NCI-H128 (cell line): ENCODE measurements at regions not wholly inside any gene's neighbourhood (a gene's known extent, or its start where the extent isn't known, plus 50 kb on each side); places are given as distances from the start of the nearest gene placed in this dataset.
"Not testable (repeated sequence)": the region's sequence is repeated elsewhere in the genome, so short reads cannot be mapped to it uniquely, and the experiment has no call there.

Source experiments
- DNase-seq: peaks from one replicate; lab custom pipeline; 2025; ENCODE audit not compliant: unreplicated experiment; lab: John Stamatoyannopoulos, UW

GRCh38 chr10:35889226-35889625 lies 247.1 kb upstream of the FZD8 start:
- DNase-seq, result no peak

GRCh38 chr10:35888400-35888799 lies 246.3 kb upstream of the FZD8 start:
- DNase-seq, result no peak

- no peak for DNase-seq
Measured at GRCh38 chr10:35887685-35888084, 245.6 kb upstream of the FZD8 start.

- DNase-seq, result no peak
Measured at GRCh38 chr10:35885076-35885475, 243.0 kb upstream of the FZD8 start.

- peak; percentile 15 for DNase-seq
Measured at GRCh38 chr10:35884657-35885071, 242.6 kb upstream of the FZD8 start.

GRCh38 chr10:35882422-35883150 lies 240.5 kb upstream of the FZD8 start:
- no peak for DNase-seq

GRCh38 chr10:35881320-35881719 lies 239.2 kb upstream of the FZD8 start:
- DNase-seq, result no peak

GRCh38 chr10:35876248-35876647 lies 234.2 kb upstream of the FZD8 start:
- no peak for DNase-seq

- no peak for DNase-seq
Measured at GRCh38 chr10:35875016-35875676, 233.1 kb upstream of the FZD8 start.

- DNase-seq, result no peak
Measured at GRCh38 chr10:35874311-35875015, 232.4 kb upstream of the FZD8 start.

- DNase-seq, result no peak
Measured at GRCh38 chr10:35872671-35873070, 230.6 kb upstream of the FZD8 start.

GRCh38 chr10:35870665-35871310 lies 228.7 kb upstream of the FZD8 start:
- DNase-seq, result no peak

- not testable (repeated sequence) for DNase-seq
Measured at GRCh38 chr10:35858676-35859283, 216.7 kb upstream of the FZD8 start.

GRCh38 chr10:35857860-35858259 lies 215.8 kb upstream of the FZD8 start:
- DNase-seq, result no peak

GRCh38 chr10:35855155-35855947 lies 213.3 kb upstream of the FZD8 start:
- DNase-seq, result no peak

- no peak for DNase-seq
Measured at GRCh38 chr10:35854661-35855060, 212.6 kb upstream of the FZD8 start.

- DNase-seq, result no peak
Measured at GRCh38 chr10:35852721-35853120, 210.6 kb upstream of the FZD8 start.

- DNase-seq, result no peak
Measured at GRCh38 chr10:35848412-35848811, 206.3 kb upstream of the FZD8 start.

GRCh38 chr10:35844686-35845085 lies 202.6 kb upstream of the FZD8 start:
- DNase-seq, result no peak

GRCh38 chr10:35843524-35844181 lies 201.6 kb upstream of the FZD8 start:
- no peak for DNase-seq
